ENCODE measurements at regions not wholly inside any gene's neighbourhood (a gene's known extent, or its start where the extent isn't known, plus 50 kb on each side); places are given as distances from the start of the nearest gene placed in this dataset.

DNA sequence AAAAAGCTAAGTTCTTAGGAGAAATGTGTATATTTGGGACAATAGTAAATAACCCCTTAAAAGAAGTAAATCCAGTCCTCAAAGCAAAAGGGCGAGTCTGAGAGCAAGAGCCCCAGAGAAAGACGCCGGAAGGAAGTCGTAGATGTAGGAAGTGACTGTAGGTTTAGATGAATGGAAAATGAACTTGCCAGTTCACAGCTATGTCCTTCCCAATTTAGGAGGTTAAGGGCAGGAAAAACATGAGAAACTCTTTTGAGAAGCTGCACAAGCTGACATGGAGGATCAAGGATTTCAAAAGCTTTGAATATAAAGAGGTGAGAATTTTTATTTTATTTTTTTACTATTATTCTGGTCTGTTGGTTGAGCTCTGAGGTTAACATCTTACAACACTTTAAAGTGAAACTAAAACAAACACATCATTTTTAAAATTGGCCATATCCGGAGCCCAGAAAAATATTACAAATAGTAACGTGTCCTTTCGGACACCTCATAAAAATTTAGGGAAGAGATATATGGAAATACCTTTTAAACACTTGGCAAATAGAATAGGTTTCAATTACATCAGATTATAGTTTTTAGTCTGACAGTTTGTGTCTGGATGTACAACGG lies 1178.6 kb downstream of the MRPL39 start:
- TF ChIP-seq, protein P1, sequence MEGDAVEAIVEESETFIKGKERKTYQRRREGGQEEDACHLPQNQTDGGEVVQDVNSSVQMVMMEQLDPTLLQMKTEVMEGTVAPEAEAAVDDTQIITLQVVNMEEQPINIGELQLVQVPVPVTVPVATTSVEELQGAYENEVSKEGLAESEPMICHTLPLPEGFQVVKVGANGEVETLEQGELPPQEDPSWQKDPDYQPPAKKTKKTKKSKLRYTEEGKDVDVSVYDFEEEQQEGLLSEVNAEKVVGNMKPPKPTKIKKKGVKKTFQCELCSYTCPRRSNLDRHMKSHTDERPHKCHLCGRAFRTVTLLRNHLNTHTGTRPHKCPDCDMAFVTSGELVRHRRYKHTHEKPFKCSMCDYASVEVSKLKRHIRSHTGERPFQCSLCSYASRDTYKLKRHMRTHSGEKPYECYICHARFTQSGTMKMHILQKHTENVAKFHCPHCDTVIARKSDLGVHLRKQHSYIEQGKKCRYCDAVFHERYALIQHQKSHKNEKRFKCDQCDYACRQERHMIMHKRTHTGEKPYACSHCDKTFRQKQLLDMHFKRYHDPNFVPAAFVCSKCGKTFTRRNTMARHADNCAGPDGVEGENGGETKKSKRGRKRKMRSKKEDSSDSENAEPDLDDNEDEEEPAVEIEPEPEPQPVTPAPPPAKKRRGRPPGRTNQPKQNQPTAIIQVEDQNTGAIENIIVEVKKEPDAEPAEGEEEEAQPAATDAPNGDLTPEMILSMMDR (conservative IDR thresholded peaks at IDR 0.05; ENCODE audit: low read depth in 2 of 2), result no peak
- TF ChIP-seq EZH2 (IDR thresholded peaks at IDR 0.05; ENCODE audit: low read depth, unreplicated experiment) (no peak), POLR2AphosphoS5 (IDR thresholded peaks at IDR 0.05; ENCODE audit: low read depth) (no peak), CREB1 (CRISPR knock-in tag; IDR thresholded peaks at IDR 0.05; ENCODE audit: low read depth) (no peak), NANOG (IDR thresholded peaks at IDR 0.05; ENCODE audit: borderline replicate concordance) (no peak), JUNB (IDR thresholded peaks at IDR 0.05; ENCODE audit: unreplicated experiment) (no peak), EZH2phosphoT487 (IDR thresholded peaks at IDR 0.05; ENCODE audit: unreplicated experiment) (no peak)
- TF ChIP-seq, protein P2, sequence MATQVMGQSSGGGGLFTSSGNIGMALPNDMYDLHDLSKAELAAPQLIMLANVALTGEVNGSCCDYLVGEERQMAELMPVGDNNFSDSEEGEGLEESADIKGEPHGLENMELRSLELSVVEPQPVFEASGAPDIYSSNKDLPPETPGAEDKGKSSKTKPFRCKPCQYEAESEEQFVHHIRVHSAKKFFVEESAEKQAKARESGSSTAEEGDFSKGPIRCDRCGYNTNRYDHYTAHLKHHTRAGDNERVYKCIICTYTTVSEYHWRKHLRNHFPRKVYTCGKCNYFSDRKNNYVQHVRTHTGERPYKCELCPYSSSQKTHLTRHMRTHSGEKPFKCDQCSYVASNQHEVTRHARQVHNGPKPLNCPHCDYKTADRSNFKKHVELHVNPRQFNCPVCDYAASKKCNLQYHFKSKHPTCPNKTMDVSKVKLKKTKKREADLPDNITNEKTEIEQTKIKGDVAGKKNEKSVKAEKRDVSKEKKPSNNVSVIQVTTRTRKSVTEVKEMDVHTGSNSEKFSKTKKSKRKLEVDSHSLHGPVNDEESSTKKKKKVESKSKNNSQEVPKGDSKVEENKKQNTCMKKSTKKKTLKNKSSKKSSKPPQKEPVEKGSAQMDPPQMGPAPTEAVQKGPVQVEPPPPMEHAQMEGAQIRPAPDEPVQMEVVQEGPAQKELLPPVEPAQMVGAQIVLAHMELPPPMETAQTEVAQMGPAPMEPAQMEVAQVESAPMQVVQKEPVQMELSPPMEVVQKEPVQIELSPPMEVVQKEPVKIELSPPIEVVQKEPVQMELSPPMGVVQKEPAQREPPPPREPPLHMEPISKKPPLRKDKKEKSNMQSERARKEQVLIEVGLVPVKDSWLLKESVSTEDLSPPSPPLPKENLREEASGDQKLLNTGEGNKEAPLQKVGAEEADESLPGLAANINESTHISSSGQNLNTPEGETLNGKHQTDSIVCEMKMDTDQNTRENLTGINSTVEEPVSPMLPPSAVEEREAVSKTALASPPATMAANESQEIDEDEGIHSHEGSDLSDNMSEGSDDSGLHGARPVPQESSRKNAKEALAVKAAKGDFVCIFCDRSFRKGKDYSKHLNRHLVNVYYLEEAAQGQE (IDR thresholded peaks at IDR 0.05; ENCODE audit: unreplicated experiment), result no peak

All from GM23338 (cell line).